ENCODE measurements at regions not wholly inside any gene's neighbourhood (a gene's known extent, or its start where the extent isn't known, plus 50 kb on each side); places are given as distances from the start of the nearest gene placed in this dataset.

GRCh38 chr4:167290678-167291077, 56.4 kb upstream of the SPOCK3 start:
- DNase-seq: no peak

DNA sequence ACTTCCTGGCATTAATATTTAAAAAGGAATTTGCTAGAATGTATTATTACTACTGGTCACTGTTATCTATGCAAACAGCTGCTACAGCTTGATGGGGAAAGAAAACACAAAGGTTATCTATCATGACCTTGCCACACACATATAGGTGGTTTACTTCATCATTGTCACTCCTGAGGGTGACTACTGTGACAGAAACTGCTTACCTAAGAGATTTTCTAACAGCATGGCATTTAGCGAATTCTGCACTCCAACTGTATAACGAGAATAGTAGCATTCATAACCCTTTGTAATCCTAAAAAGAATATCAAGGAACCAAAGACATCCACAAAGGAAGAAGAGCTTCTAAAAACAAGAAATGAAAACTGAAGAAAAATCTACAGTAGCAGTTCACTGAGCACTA, 74.6 kb upstream of the SPOCK3 start:
- DNase-seq: no peak

DNA sequence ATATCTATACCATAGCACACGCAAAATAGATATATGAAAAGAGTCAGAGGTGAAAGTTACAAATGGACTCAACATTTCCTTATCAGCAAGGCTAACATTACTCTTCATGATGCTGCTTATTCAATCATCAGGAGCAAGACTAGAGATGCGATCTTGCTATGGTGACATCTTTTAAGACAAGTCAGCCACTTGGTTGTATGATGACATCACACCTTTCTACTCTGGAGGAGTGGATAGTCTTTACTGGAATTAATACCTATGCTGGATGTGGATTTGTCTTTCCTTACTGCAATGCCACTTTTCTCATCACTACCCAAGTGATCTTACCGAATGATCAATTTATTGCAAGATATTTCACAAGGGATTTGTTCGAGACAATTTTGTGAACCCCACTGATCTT, 87.0 kb upstream of the SPOCK3 start:
- no peak for DNase-seq

GRCh38 chr4:167339781-167340180, 105.5 kb upstream of the SPOCK3 start:
- DNase-seq: no peak

- DNase-seq: no peak
Observed at GRCh38 chr4:167359711-167360110, 125.4 kb upstream of the SPOCK3 start.

- DNase-seq: no peak
Observed at GRCh38 chr4:167379076-167379835, 145.0 kb upstream of the SPOCK3 start.

DNA sequence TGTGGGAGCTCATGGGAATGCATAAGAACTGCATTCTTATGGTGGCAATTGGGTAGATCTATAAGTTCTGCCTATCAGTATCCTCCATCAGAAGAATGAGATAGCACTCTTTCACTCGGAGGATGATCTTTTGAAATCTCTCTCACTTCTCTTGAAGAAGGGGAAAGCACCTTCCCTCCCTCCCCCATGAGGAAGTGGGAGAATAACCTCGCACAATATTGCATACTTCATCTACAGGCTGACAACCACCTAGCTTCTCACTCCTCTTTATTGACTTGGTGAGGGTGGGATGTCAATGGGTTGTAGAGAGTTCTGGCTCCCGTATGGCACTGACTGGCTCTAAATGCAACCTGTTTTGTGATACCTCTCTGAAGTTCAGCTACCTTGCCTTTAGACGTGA, 146.7 kb upstream of the SPOCK3 start:
- no peak for DNase-seq

- no peak for DNase-seq
Observed at GRCh38 chr4:167383291-167383690, 149.0 kb upstream of the SPOCK3 start.

- DNase-seq: no peak
Observed at GRCh38 chr4:167397586-167397985, 163.3 kb upstream of the SPOCK3 start.

DNA sequence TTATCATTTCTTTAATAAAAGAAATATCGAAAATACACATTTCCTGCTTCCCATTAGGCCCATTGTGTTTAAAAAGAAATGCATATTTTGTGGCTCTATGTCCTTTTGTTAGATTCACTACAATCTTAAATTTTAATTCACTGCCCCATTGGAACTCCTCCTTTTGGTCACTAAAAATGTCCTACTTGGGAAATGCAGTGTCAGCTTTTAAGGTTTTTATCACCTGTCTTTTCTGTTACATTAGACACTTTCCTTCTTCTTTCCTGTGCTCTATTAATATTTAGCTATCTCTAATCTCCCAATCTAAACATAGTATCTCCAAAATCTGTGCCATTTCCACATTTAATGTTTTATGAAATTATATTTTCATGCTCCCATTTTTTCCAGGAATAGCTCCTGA, 164.9 kb upstream of the SPOCK3 start:
- no peak for DNase-seq

GRCh38 chr4:167406181-167406580, 171.9 kb upstream of the SPOCK3 start:
- DNase-seq: no peak

DNA sequence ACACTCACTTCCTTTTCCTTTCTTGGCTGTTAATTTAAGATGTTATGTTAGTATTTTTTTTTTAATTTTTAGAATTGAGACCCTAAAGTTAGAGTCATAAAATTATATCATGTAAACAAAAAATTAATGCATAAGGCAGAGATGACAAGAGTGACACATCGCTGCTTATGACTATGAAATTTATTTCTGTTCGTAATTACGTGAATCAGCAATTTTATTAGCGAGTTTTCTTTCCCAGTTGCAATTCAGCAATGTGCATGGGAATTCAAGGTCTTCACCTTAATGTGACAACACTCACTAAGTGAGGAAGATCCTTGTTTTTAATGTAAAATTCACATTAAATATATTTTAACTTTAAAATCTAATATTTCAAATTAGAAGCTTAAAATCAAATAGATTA, 181.2 kb upstream of the SPOCK3 start:
- no peak for DNase-seq

DNA sequence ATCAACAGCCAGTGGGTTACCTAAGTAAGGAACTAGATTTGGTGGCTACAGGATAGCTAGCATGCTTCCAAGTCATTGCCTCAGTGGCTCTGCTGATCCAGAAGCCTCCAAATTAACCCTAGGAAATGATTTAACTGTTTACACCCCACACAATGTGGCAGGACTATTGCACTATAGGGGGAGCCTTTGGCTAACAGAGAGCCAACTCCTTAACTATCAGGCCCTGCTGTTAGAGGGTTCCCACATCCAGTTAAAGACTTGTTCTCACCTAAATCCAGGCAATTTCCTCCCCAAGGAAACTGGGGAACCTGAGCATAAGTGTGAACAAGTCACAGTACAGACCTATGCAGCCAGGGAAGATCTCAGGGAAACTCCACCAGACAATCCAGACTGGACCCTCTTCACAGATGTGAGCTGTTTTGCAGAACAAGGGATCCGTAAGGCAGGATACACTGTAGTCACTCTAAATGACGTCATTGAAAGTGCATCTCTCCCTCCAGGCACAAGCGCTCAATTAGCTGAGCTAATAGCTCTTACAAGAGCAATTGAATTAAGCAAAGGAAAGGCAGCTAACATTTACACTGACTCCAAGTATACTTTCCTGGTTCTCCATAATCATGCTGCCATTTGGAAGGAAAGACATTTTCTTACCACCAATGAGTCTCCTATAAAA, 185.3 kb upstream of the SPOCK3 start:
- DNase-seq: no peak

DNA sequence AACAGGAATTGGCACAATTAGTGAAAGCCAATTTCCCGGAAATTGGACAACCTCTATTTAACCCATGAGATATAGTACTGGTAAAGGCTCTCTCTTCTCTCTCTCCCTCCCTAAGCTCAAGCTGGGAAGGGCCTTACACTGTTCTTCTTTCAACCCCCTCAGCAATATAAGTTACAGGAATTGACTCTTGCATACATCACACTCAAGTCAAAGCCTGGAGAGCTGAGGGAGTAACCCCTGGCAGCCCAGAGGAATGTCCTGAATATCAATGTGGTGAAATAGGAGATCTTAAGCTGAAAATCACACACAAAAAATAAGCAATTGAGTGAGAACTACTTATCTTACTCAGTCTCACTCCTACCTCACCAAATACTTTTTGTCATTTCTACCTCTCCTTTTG, 186.9 kb upstream of the SPOCK3 start:
- DNase-seq: no peak

- DNase-seq: no peak
Observed at GRCh38 chr4:167424341-167425256, 190.3 kb upstream of the SPOCK3 start.

DNA sequence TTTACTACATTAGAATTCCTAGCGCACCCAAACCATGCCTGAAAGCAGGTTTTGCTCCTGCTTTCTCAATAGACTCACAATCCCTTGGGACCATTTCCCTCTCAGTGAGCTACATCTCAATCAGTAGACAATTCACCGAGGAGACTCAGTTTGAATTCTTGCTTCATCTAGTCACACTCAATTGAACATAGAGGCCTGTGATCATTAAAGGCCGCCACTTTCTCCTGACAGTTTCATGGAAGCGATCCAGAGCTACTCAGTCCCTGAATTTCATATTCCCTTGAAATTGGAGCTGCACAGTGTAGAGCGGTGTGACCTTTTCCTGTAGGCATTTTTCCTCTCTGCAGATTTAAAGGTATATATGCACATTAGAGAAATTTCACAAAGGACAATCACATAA, 193.9 kb upstream of the SPOCK3 start:
- DNase-seq: no peak

DNA sequence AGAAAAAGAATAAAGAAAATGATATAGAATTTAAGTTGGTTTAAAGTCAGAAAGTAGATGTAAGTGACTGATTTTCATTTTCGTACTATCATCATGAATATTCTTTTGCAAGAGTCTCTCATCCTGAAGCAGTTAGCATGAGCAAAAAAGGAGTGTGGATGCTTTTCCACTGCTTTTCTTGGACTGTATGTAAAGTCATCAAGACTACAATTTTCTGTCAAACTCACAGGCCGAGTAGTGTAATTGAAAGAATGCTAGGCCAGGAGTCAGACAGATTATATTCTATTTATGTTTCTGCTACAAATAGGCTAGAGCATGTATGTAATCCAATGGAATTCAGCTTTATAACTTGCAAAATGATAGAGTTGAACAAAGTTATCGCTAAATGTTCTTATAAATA, 197.1 kb upstream of the SPOCK3 start:
- no peak for DNase-seq

DNA sequence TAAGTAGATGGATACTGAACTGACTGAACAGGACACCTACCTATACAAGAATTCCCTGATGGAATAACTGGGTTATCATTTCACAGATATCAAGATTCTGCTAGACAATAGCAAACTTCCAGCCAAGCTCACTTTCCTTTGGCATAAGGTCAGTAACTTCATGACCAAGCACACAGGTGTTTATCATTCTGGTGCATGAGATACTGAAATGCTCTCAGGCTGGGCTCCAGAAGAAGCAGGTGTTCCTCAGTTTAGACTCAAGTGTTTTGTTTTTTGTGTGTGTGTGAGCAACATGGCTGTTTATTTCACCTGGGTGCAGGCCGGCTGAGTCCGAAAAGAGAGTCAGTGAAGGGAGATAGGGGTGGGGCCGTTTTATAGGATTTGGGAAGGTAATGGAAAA, 201.5 kb upstream of the SPOCK3 start:
- no peak for DNase-seq

DNA sequence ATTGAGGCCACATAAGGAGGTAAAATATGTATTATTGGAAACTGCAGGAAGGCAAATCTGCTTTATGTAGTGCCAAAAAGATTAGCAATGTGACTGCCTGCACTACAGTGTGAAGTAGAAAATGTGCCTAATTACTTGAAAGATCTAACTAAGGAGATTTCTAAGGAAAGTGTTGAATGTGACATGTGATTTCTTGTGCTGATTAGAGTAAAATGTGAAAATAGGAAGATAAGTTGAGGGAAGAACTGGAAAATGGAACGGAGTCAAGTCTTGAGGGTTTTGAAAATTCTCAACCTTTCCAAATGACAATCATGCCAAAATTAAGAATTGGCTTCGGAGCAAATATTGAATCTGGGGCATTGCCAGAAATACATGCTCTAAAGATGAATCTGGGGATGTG, 209.5 kb upstream of the SPOCK3 start:
- DNase-seq: no peak

DNA sequence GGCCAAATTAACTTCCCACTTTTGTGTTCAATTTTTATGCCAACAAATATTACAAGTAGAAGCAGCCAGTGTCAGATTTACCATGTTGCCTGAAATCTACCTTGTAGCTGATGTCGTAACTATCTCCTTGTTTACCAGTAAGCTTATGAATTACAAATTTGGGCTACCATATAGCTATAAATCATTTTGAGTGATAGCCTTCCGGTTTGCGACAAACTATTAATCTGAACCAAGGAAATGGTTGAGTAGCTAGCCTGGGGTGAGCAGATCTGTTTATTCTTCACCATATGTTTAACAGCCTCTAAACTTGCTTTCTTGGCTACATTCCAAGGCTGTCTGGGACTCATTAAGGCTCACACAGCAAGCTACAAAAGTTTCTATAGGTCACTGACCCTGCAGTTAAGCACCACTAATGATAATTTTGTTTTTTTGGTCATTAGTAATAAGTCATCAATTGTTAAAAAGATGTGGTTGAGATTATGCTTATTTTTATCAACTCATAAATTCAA, 218.7 kb upstream of the SPOCK3 start:
- DNase-seq: no peak

DNA sequence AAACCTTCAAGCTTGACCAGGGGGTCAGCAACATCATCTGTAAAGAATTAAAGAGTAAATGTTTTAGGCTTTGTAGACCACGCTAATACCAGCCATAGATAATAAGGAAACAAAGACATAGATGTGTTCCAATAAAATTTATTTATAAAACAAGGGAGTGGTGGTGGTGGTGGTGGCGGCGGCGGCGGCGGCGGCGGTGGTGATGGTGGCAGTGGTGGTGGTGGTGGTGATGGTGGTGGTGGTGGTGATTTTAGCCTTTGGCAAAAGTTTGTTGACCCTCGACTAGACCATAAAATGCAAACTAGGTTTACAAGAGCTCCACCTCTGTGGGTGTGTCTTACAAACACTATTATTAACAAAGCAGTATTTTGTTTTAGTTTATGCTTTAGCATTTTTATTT, 222.3 kb upstream of the SPOCK3 start:
- DNase-seq: no peak

- DNase-seq: no peak
Observed at GRCh38 chr4:167469436-167469835, 235.1 kb upstream of the SPOCK3 start.

- no peak for DNase-seq
Observed at GRCh38 chr4:167475951-167476350, 241.7 kb upstream of the SPOCK3 start.
